Colon (tissue), 2 donors: ENCODE measurements at regions not wholly inside any gene's neighbourhood (a gene's known extent, or its start where the extent isn't known, plus 50 kb on each side); places are given as distances from the start of the nearest gene placed in this dataset.
"Not testable (repeated sequence)": the region's sequence is repeated elsewhere in the genome, so short reads cannot be mapped to it uniquely, and the experiment has no call there.

ENCODE experiments used
- FAIRE-seq: peaks from 2 replicates; lab custom pipeline; 2012; peaks lifted over from hg19 to GRCh38; lab: Jason Lieb, UNC
- donor health status: control.
- donor health status: control.

GRCh38 chrX:138018145-138018799 lies 452.3 kb downstream of the ZIC3 start:
- peak; percentile 28 for FAIRE-seq

GRCh38 chrX:138020941-138021340 lies 455.0 kb downstream of the ZIC3 start:
- no peak for FAIRE-seq

- no peak for FAIRE-seq
Observed at GRCh38 chrX:138026211-138026610, 460.3 kb downstream of the ZIC3 start.

- no peak for FAIRE-seq
Observed at GRCh38 chrX:138031715-138032114, 465.8 kb downstream of the ZIC3 start.

GRCh38 chrX:138034136-138034535 lies 468.2 kb downstream of the ZIC3 start:
- FAIRE-seq = no peak

GRCh38 chrX:138037548-138037947 lies 471.6 kb downstream of the ZIC3 start:
- FAIRE-seq = no peak

GRCh38 chrX:138057883-138058282 lies 492.0 kb downstream of the ZIC3 start:
- no peak for FAIRE-seq

GRCh38 chrX:138058931-138059330 lies 493.0 kb downstream of the ZIC3 start:
- FAIRE-seq = no peak

- FAIRE-seq = no peak
Observed at GRCh38 chrX:138067415-138067814, 501.5 kb downstream of the ZIC3 start.

- no peak for FAIRE-seq
Observed at GRCh38 chrX:138073626-138074025, 507.7 kb downstream of the ZIC3 start.

GRCh38 chrX:138082251-138082650 lies 516.3 kb downstream of the ZIC3 start:
- FAIRE-seq = no peak

- FAIRE-seq = no peak
Observed at GRCh38 chrX:138082896-138083295, 517.0 kb downstream of the ZIC3 start.

GRCh38 chrX:138110910-138111309 lies 545.0 kb downstream of the ZIC3 start:
- FAIRE-seq = not testable (repeated sequence)

- no peak for FAIRE-seq
Observed at GRCh38 chrX:138127314-138127713, 561.4 kb downstream of the ZIC3 start.

GRCh38 chrX:138128027-138128671 lies 562.2 kb downstream of the ZIC3 start:
- no peak for FAIRE-seq

- FAIRE-seq = no peak
Observed at GRCh38 chrX:138150709-138151108, 560.8 kb downstream of the FGF13 start.

- FAIRE-seq = no peak
Observed at GRCh38 chrX:138157850-138158249, 553.7 kb downstream of the FGF13 start.

- FAIRE-seq = no peak
Observed at GRCh38 chrX:138191998-138192397, 519.5 kb downstream of the FGF13 start.

- FAIRE-seq = no peak
Observed at GRCh38 chrX:138229718-138230117, 481.8 kb downstream of the FGF13 start.

GRCh38 chrX:138240266-138240665 lies 471.3 kb downstream of the FGF13 start:
- no peak for FAIRE-seq

- FAIRE-seq = no peak
Observed at GRCh38 chrX:138254001-138254400, 457.5 kb downstream of the FGF13 start.

- FAIRE-seq = no peak
Observed at GRCh38 chrX:138255373-138255772, 456.1 kb downstream of the FGF13 start.

GRCh38 chrX:138264095-138264494 lies 447.4 kb downstream of the FGF13 start:
- not testable (repeated sequence) for FAIRE-seq

GRCh38 chrX:138270931-138271330 lies 440.6 kb downstream of the FGF13 start:
- peak; percentile 64 for FAIRE-seq
